Stimulated activated CD8-positive, alpha-beta memory T cell treated with anti-CD3 and anti-CD28 coated beads, Interleukin-2, amount 100 ng/mL, for 48 hours (primary cell): ENCODE measurements at regions not wholly inside any gene's neighbourhood (a gene's known extent, or its start where the extent isn't known, plus 50 kb on each side); places are given as distances from the start of the nearest gene placed in this dataset.
"Not testable (repeated sequence)": the region's sequence is repeated elsewhere in the genome, so short reads cannot be mapped to it uniquely, and the experiment has no call there.

Experiments
- DNase-seq, 2 donors: peaks; one replicate each; pipeline ENCODE4 v3.0.0-alpha.2; 2020; ENCODE audit warnings: low read depth in 2 of 2

GRCh38 chr14:71165121-71166031 lies 258.1 kb downstream of the PCNX1 start:
- no peak for DNase-seq

- no peak for DNase-seq
Observed at GRCh38 chr14:71166180-71166837, 259.1 kb downstream of the PCNX1 start.

GRCh38 chr14:71167325-71167950 lies 260.2 kb downstream of the PCNX1 start:
- DNase-seq: not testable (repeated sequence)

- peak; percentile 13 to 39 for DNase-seq
Observed at GRCh38 chr14:71168161-71168560, 260.9 kb downstream of the PCNX1 start.

GRCh38 chr14:71168564-71169427 lies 261.5 kb downstream of the PCNX1 start:
- no peak for DNase-seq

GRCh38 chr14:71169861-71170260 lies 262.6 kb downstream of the PCNX1 start:
- no peak for DNase-seq

GRCh38 chr14:71175491-71175890 lies 268.2 kb downstream of the PCNX1 start:
- DNase-seq: no peak

- DNase-seq: no peak
Observed at GRCh38 chr14:71179066-71179465, 271.8 kb downstream of the PCNX1 start.

- DNase-seq: no peak
Observed at GRCh38 chr14:71180397-71180796, 273.1 kb downstream of the PCNX1 start.

- no peak for DNase-seq
Observed at GRCh38 chr14:71181215-71182003, 274.1 kb downstream of the PCNX1 start.

- DNase-seq: no peak
Observed at GRCh38 chr14:71183876-71184689, 276.8 kb downstream of the PCNX1 start.

- DNase-seq: no peak
Observed at GRCh38 chr14:71185637-71186036, 278.4 kb downstream of the PCNX1 start.

GRCh38 chr14:71187633-71188356 lies 280.5 kb downstream of the PCNX1 start:
- no peak for DNase-seq

- no peak for DNase-seq
Observed at GRCh38 chr14:71190770-71191374, 283.6 kb downstream of the PCNX1 start.

- no peak for DNase-seq
Observed at GRCh38 chr14:71193663-71194062, 286.4 kb downstream of the PCNX1 start.

- no peak for DNase-seq
Observed at GRCh38 chr14:71194251-71194650, 287.0 kb downstream of the PCNX1 start.

GRCh38 chr14:71196921-71197320 lies 289.7 kb downstream of the PCNX1 start:
- DNase-seq: no peak

GRCh38 chr14:71198687-71199086 lies 291.4 kb downstream of the PCNX1 start:
- no peak for DNase-seq

GRCh38 chr14:71201840-71202239 lies 294.6 kb downstream of the PCNX1 start:
- DNase-seq: no peak
